GM18511 (cell line): ENCODE measurements at regions not wholly inside any gene's neighbourhood (a gene's known extent, or its start where the extent isn't known, plus 50 kb on each side); places are given as distances from the start of the nearest gene placed in this dataset.

ENCODE experiments used
- ATAC-seq: cut with Tn5 transposase; IDR thresholded peaks from one replicate; pipeline ENCODE4 v1.9.1; 2021; ENCODE audit warnings: mild to moderate bottlenecking, moderate library complexity; ENCODE audit not compliant: unreplicated experiment

- ATAC-seq: no peak
Observed at GRCh38 chr4:79042079-79042674, 102.9 kb upstream of the PAQR3 start.

DNA sequence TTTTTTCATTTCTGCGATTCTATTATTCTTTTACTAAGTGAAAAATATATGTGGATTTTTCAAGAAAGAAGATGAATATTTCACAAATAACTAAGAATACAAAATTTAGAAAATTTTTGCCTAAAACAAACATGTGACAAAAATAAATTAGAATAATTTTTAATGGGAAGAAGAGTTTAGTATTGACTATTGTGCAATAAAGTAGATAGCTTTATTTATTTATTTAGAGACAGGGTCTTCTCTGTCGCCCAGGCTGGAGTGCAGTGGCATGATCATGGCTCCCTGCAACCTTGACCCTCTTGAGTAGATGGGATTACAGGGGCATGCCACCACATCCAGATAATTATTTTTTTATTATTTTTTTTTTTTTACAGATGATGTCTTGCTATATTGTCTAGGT, 95.3 kb upstream of the PAQR3 start:
- ATAC-seq: no peak

GRCh38 chr4:79030973-79031372, 91.7 kb upstream of the PAQR3 start:
- no peak for ATAC-seq

- no peak for ATAC-seq
Observed at GRCh38 chr4:79027656-79028055, 88.4 kb upstream of the PAQR3 start.

DNA sequence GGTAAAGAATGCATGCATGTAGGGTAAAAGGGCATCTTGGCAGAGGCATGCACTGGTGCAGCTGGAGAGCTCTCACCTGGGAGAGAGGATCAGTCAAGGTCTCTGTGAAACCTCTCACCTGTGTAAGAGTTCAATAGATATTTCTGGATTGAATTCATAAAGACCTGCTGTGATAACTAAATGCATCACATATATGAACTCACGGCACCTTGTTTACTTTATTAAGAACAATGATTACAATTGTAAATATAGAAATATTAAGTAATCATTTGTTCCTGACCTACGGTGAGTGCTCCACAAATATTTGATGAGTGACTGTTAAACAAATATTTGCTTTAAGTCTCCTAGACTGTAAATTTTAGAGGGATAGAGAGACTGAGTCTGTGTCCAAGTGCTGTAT, 85.9 kb upstream of the PAQR3 start:
- no peak for ATAC-seq

DNA sequence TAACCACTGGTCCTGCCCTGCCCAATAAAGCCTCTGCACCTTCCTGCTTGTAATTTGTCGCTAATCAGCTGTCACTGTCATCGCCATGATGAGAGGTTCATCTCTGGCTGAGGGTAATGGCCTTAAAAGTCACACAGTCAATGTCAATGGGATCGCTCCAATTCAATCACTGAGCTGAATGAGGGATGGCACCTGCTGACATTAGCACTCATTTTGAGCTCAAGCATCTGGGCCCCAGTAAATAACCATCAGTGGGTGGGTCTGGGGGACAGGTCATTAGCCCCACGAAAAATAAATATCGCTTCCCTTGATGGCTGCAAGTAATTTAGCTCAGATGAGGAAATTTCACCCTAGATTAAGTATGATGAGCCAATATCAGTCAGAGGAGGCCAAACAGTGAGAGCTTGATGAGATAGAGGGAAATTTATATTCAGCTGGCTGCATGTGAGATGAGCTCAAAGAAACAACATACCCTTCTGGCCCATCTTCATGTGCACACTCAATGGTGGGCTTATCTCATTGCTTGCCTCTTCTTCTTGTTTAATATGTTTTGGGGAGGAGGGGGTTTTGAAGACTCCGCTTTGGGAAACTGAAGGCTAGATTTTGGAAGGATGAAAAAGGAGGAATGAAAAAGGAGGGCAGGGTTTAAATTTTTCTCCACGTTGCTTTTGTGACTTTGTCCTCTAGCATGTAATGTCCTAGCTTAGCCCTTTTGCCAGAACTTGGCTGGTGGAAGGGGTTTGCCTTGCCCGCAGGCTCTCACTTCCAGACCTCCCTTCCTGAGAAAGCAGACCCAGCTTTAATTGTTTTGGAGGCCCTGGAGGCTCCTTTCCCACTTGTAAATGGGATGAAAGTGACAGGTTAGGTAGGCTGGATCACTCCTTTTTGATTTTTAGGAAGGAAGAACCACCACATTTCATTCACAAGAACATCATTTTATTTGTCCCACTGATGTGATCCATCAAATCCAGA, 84.8 kb upstream of the PAQR3 start:
- ATAC-seq: no peak

- no peak for ATAC-seq
Observed at GRCh38 chr4:79022529-79022928, 83.3 kb upstream of the PAQR3 start.

DNA sequence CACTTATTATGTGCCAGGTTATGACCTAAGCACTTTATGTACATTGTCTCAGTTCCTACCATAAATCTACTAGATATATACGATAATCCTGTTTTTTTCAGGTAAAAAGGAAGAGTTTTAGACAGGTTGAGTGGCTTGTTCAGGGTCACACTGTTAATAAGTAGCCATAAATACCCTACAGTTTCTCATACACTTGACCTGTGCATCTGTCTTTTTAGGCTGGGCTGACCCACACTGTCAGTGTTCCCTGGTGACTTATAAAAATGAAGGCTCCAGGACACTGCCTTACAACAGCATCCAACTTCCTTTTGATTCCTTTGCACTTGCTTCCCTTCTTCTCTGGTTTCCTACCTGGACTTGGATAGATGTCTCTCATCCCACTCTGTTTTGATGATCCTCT, 78.2 kb upstream of the PAQR3 start:
- no peak for ATAC-seq

GRCh38 chr4:79016878-79017277, 77.6 kb upstream of the PAQR3 start:
- ATAC-seq: no peak

DNA sequence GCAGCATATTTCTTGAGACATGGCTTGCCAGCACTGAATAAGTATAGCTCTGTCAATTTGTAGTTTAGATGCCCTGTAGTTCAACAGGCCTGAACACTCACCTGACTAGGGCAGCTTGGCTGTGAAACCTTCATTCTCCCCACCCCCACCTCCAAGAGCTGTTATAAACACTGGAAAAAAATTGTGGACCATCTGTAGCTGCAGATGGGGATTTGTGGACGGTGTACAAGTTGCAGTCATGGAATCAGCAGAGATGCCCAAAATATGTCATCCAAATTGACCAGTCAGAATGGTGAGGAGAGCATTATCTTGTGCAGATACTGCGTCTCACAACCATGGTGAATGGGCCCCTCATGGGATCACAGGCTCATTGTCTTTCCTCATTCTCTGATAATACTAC, 76.2 kb upstream of the PAQR3 start:
- ATAC-seq: no peak

- no peak for ATAC-seq
Observed at GRCh38 chr4:79014230-79014629, 75.0 kb upstream of the PAQR3 start.

DNA sequence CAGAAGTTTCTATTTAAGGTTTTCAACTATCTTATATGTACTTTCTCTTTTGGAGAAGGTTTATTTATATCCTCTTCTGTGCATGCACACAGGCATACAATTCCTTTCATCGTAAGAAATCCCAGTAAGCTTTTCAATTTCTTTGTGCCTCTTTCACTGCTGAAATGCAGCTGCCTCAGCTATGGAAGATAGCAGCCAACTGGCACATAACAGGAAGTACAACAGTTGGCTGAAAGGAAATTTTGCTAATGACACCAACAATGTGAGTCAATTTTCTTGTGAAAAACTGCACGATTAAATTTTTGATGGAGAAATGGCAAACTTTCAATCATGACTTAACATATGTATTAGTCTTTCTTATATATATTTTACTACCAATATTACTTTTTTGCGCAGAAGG, 74.5 kb upstream of the PAQR3 start:
- no peak for ATAC-seq

DNA sequence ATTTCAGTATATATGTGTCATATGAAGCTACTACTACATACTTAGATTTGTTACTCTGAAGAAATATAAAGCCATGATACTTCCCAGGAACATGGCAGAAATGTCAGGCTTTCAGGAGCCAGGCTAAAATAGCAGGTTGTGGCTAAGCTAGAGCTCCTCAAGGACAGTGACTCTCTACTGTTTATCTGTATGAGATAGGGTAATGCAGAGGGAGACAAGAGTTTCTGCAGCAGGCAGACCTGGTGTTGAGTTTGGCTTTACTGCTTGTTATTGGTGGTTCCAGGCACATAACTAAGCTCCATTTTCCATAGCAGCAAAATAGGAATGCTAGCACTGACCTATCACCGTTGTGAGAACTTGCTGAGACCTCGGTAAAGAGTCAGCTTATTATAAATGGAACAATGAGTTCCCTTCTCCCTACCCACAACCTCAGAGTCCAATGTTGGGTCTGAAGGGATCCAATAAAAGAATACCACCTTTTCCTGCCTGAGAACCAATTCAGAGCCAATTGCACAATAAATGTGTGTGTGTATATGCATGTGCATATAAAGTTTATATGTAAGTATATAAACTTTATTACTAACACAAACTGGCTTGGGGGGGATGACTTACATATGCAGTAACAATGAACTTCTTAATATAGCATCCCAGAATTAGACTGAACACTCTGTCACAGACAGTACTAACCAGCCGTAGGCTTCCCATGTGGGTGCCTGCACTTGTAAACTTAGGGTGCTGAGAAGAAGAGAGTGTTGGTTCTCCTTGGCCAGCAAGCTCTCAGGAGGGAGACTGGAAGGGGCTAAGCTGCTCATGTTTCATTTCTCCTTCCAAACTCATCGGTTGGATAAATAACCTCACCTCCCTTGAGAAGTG, 51.9 kb upstream of the PAQR3 start:
- no peak for ATAC-seq

GRCh38 chr4:78989697-78990270, 50.5 kb upstream of the PAQR3 start:
- no peak for ATAC-seq
